NT2/D1 (cell line): ENCODE measurements at regions not wholly inside any gene's neighbourhood (a gene's known extent, or its start where the extent isn't known, plus 50 kb on each side); places are given as distances from the start of the nearest gene placed in this dataset.

Experiments
- YY1 ChIP-seq: IDR thresholded peaks from 2 replicates; pipeline ENCODE4 v1.6.1; 2011; ENCODE audit not compliant: insufficient read length, insufficient read depth
- ZNF274 ChIP-seq: IDR thresholded peaks from 2 replicates; pipeline ENCODE4 v1.6.1; 2011; ENCODE audit warnings: mild to moderate bottlenecking, low read depth, low read length

- TF ChIP-seq ZNF274 (no peak), YY1 (no peak)
Observed at GRCh38 chr3:13125092-13126015, 52.1 kb upstream of the IQSEC1 start.
